CD14-positive monocyte (primary cell): ENCODE measurements at regions not wholly inside any gene's neighbourhood (a gene's known extent, or its start where the extent isn't known, plus 50 kb on each side); places are given as distances from the start of the nearest gene placed in this dataset.

Experiments
- DNase-seq, 3 donors: peaks; one replicate each; pipeline ENCODE4 v3.0.0-alpha.2; 2011 to 2022
- H2AFZ ChIP-seq: 2 replicates; pipeline ENCODE4 v1.6.0; 2012; ENCODE audit warnings: mild to moderate bottlenecking, low read depth, low read length, inconsistent platforms; ENCODE audit not compliant: insufficient read depth, poor library complexity, severe bottlenecking
- H3K27ac ChIP-seq, 2 donors: 1 replicate in 1 of 2; 2 replicates in 1 of 2; pipeline ENCODE4 v1.5.1; 2012 to 2013; ENCODE audit warnings: low read length in 2 of 2, control low read depth in 1 of 2, inconsistent platforms in 1 of 2, low read depth in 1 of 2, mild to moderate bottlenecking in 1 of 2
- H3K27me3 ChIP-seq, 2 donors: one replicate each; pipeline versions ENCODE4 v1.6.0 to v1.6.1; 2011 to 2013; ENCODE audit warnings: low read length in 2 of 2; ENCODE audit not compliant: control insufficient read depth in 2 of 2, insufficient read depth in 2 of 2
- H3K36me3 ChIP-seq, 2 donors: replicated peaks in 1 of 2; 1 replicate in 1 of 2; 2 replicates in 1 of 2; pipeline versions ENCODE4 v1.5.1 to v1.6.1; 2012 to 2013; ENCODE audit warnings: low read length in 2 of 2, control low read depth in 1 of 2, inconsistent platforms in 1 of 2, mild to moderate bottlenecking in 1 of 2; ENCODE audit not compliant: insufficient read depth in 2 of 2, control insufficient read depth in 1 of 2
- H3K4me1 ChIP-seq, 2 donors: 1 replicate in 1 of 2; 2 replicates in 1 of 2; pipeline versions ENCODE4 v1.5.1 to v1.6.1; 2012 to 2013; ENCODE audit warnings: low read length in 2 of 2, control low read depth in 1 of 2, inconsistent platforms in 1 of 2, mild to moderate bottlenecking in 1 of 2, moderate library complexity in 1 of 2; ENCODE audit not compliant: insufficient read depth in 2 of 2, control insufficient read depth in 1 of 2
- H3K4me2 ChIP-seq: replicated peaks from 2 replicates; pipeline ENCODE3; 2012; ENCODE audit warnings: low read length, moderate library complexity, mild to moderate bottlenecking; ENCODE audit not compliant: poor library complexity, severe bottlenecking; ENCODE audit errors: extremely low read depth
- H3K4me3 ChIP-seq, 3 experiments: fragments of 200-600 bp in 1 of 3; sonication (generic) in 1 of 3; replicated peaks in 1 of 3; 1 replicate in 2 of 3; 2 replicates in 1 of 3; pipeline ENCODE4 v1.5.1; 2011 to 2013; ENCODE audit warnings: low read length in 3 of 3, mild to moderate bottlenecking in 3 of 3, control low read depth in 2 of 3, low read depth in 2 of 3, inconsistent platforms in 1 of 3, moderate library complexity in 1 of 3
- H3K79me2 ChIP-seq: 2 replicates; pipeline ENCODE4 v1.6.0; 2012; ENCODE audit warnings: mild to moderate bottlenecking, control low read depth, inconsistent platforms, low read length, moderate library complexity; ENCODE audit not compliant: insufficient read depth
- H3K9ac ChIP-seq: 2 replicates; pipeline ENCODE4 v1.6.0; 2017; ENCODE audit warnings: low read length, mild to moderate bottlenecking; ENCODE audit not compliant: insufficient read depth, poor library complexity, severe bottlenecking
- H3K9me3 ChIP-seq, 2 donors: replicated peaks in 1 of 2; 1 replicate in 1 of 2; 2 replicates in 1 of 2; pipeline versions ENCODE4 v1.5.1 to v1.6.1; 2012 to 2013; ENCODE audit warnings: low read length in 2 of 2, control low read depth in 1 of 2; ENCODE audit not compliant: control insufficient read depth in 1 of 2, insufficient read depth in 1 of 2
- H4K20me1 ChIP-seq: 2 replicates; pipeline ENCODE4 v1.6.0; 2012; ENCODE audit warnings: mild to moderate bottlenecking, low read length, control low read depth, moderate library complexity; ENCODE audit not compliant: insufficient read depth
- H3K27ac Mint-ChIP-seq, 7 donors: one replicate each; pipeline ENCODE4 v1.8.0; 2020; ENCODE audit warnings: mild to moderate bottlenecking in 7 of 7, mixed read lengths in 7 of 7, moderate library complexity in 6 of 7, inconsistent platforms in 2 of 7
- H3K27me3 Mint-ChIP-seq, 3 donors: one replicate each; pipeline ENCODE4 v1.8.0; 2021 to 2022; ENCODE audit warnings: low read depth in 3 of 3, mild to moderate bottlenecking in 3 of 3, mixed read lengths in 3 of 3, moderate library complexity in 3 of 3, inconsistent platforms in 1 of 3
- H3K36me3 Mint-ChIP-seq, 2 donors: one replicate each; pipeline ENCODE4 v1.8.0; 2020; ENCODE audit warnings: mixed read lengths in 2 of 2, inconsistent platforms in 1 of 2, mild to moderate bottlenecking in 1 of 2
- H3K4me1 Mint-ChIP-seq: one replicate; pipeline ENCODE4 v1.8.0; 2020; ENCODE audit warnings: mild to moderate bottlenecking, mixed read lengths
- H3K4me3 Mint-ChIP-seq, 2 donors: one replicate each; pipeline ENCODE4 v1.8.0; 2020; ENCODE audit warnings: mild to moderate bottlenecking in 2 of 2, mixed read lengths in 2 of 2, moderate library complexity in 1 of 2
- H3K9me3 Mint-ChIP-seq, 7 donors: one replicate each; pipeline ENCODE4 v1.8.0; 2020 to 2022; ENCODE audit warnings: mixed read lengths in 7 of 7, mild to moderate bottlenecking in 6 of 7, moderate library complexity in 6 of 7, inconsistent platforms in 2 of 7
- WGBS: methylation state at CpG from one replicate; pipeline ENCODE4 v1.1.5; 2013; ENCODE audit warnings: missing lambda C conversion rate; ENCODE audit not compliant: insufficient coverage; 5-methylcytosine and 5-hydroxymethylcytosine counted together
- intact Hi-C, 2 donors: fragments of 100-400 bp; cut with micrococcal nuclease; formaldehyde crosslinking; loops; one replicate each; pipeline versions ENCODE4 v1.15.0 to v1.15.1; 2023
- TF ChIP-seq, protein P1 (sequence below): fragments of 200-600 bp; IDR thresholded peaks from one replicate; pipeline ENCODE4 v1.8.0; 2022; ENCODE audit warnings: antibody characterized with exemption, mild to moderate bottlenecking

DNA sequence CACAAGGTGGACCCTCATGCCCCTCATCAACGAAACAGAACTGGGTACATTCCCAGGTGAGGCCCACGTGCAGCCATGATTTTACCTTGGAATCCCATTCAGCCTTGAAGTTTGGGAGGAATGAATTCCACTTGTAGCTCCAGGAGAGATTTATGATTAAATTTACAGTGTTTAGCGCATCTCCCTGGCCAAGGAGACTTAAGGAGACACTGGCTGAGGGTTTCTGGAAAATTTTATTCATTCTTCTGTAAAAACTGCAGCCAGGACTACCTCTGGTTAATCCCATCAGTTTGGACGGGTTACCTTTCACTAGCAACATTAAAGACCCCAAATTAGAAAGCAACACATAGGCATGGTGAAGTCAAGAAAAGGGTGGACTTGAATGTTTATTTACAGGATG, 87.2 kb upstream of the SMURF2 start:
- intact Hi-C loops, result no loop called here
- H3K36me3 ChIP-seq, result peaks cover 51 to 77% of the 10 kb centered on the region in 2 donors
- H4K20me1 ChIP-seq, result no peaks in the 10 kb centered on the region
- no peak for DNase-seq
- H3K4me2 ChIP-seq, result no peak overlapping the region
- TF ChIP-seq, protein P1, sequence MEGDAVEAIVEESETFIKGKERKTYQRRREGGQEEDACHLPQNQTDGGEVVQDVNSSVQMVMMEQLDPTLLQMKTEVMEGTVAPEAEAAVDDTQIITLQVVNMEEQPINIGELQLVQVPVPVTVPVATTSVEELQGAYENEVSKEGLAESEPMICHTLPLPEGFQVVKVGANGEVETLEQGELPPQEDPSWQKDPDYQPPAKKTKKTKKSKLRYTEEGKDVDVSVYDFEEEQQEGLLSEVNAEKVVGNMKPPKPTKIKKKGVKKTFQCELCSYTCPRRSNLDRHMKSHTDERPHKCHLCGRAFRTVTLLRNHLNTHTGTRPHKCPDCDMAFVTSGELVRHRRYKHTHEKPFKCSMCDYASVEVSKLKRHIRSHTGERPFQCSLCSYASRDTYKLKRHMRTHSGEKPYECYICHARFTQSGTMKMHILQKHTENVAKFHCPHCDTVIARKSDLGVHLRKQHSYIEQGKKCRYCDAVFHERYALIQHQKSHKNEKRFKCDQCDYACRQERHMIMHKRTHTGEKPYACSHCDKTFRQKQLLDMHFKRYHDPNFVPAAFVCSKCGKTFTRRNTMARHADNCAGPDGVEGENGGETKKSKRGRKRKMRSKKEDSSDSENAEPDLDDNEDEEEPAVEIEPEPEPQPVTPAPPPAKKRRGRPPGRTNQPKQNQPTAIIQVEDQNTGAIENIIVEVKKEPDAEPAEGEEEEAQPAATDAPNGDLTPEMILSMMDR, result no peak
- no peaks in the 10 kb centered on the region for H3K79me2 ChIP-seq
- H3K4me1 ChIP-seq, result no peaks in the 10 kb centered on the region
- 100% methylated on average over 2 of the region's 4 CpGs for WGBS
- no peak overlapping the region for H3K27ac ChIP-seq
- Mint-ChIP-seq H3K36me3 (peaks cover 63 to 80% of the 10 kb centered on the region in 2 donors), H3K9me3 (peaks cover 0 to 2% (median 0%) of the 10 kb centered on the region in 7 donors), H3K27ac (no peak overlapping the region), H3K4me3 (no peak overlapping the region), H3K27me3 (peaks cover 0 to 1% (median 0%) of the 10 kb centered on the region in 3 donors), H3K4me1 (no peaks in the 10 kb centered on the region)
- H3K9ac ChIP-seq, result no peak overlapping the region
- H3K4me3 ChIP-seq, result no peak overlapping the region
- no peak overlapping the region for H2AFZ ChIP-seq
- H3K27me3 ChIP-seq, result no peaks in the 10 kb centered on the region
- no peaks in the 10 kb centered on the region for H3K9me3 ChIP-seq

DNA sequence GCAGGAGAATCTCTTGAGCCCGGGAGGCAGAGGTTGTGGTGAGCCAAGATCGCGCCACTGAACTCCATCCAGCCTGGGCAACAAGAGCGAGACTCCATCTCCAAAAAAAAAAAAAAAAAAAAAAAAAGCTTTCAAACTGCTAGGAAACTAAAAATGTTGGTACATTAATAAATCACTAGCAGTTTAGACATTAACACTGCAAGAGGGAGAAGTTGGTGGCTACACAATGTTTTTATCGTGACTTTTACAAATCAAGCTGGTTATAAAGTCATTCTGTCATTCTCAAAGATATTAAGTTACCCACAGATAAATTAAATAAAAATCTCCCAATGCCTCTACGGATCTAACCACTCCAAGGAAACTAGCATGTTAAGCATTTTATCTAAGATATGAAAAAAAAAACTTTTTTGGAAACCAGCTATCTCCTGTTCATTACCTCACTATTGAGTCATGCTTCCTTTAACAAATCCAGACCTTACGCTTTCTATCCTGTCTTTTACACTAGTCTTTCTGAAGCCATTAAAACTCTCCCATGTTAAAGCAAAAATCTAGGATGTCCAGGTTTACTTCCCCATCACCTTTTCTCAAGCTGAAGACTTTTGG, 85.9 kb upstream of the SMURF2 start:
- H3K4me3 Mint-ChIP-seq, result no peak overlapping the region
- H3K27ac ChIP-seq, result no peak overlapping the region

More for the DNA sequence above, 85.9 kb upstream of the SMURF2 start:
- H3K9me3 ChIP-seq, result no peaks in the 10 kb centered on the region
- Mint-ChIP-seq H3K9me3 (peaks cover 0 to 2% (median 0%) of the 10 kb centered on the region in 7 donors), H3K27me3 (peaks cover 0 to 1% (median 0%) of the 10 kb centered on the region in 3 donors), H3K4me1 (no peaks in the 10 kb centered on the region), H3K27ac (peak overlapping the region in 1 of 7 donors; percentile 82), H3K36me3 (peaks cover 51 to 69% of the 10 kb centered on the region in 2 donors)
- H3K4me2 ChIP-seq, result no peak overlapping the region
- H3K4me3 ChIP-seq, result no peak overlapping the region
- TF ChIP-seq, protein P1, result no peak
- H3K36me3 ChIP-seq, result peaks cover 39 to 65% of the 10 kb centered on the region in 2 donors
- no peaks in the 10 kb centered on the region for H3K79me2 ChIP-seq
- H3K4me1 ChIP-seq, result no peaks in the 10 kb centered on the region
- H4K20me1 ChIP-seq, result no peaks in the 10 kb centered on the region
- intact Hi-C loops, result no loop called here
- DNase-seq, result no peak
- no peak overlapping the region for H2AFZ ChIP-seq
- no peak overlapping the region for H3K9ac ChIP-seq
- H3K27me3 ChIP-seq, result no peaks in the 10 kb centered on the region
- WGBS, result 22% methylated on average over 1 of the region's 7 CpGs
